GM10248 (cell line): ENCODE measurements at regions not wholly inside any gene's neighbourhood (a gene's known extent, or its start where the extent isn't known, plus 50 kb on each side); places are given as distances from the start of the nearest gene placed in this dataset.

ENCODE experiments used
- CTCF ChIA-PET: fragments of 300-600 bp; sonication (Branson Sonifier 250); formaldehyde crosslinking; extraction: SDS; loops from one replicate; lab custom pipeline; 2021; ENCODE audit warnings: antibody characterized with exemption; lab: Yijun Ruan, JAX
- POLR2A ChIA-PET: fragments of 350-650 bp; sonication (Branson Sonifier 250); formaldehyde crosslinking; extraction: SDS; loops from one replicate; lab custom pipeline; 2020; ENCODE audit warnings: antibody characterized with exemption; lab: Yijun Ruan, JAX
- DNase-seq: peaks from one replicate; pipeline ENCODE4 v3.0.0; 2012; ENCODE audit errors: extremely low spot score
- CTCF ChIP-seq: IDR thresholded peaks from 2 replicates; pipeline ENCODE4 v1.5.1; 2012; ENCODE audit warnings: mild to moderate bottlenecking, low read depth; ENCODE audit errors: extremely low read depth, missing control alignments, control extremely low read depth

GRCh38 chr2:236719192-236719635 is 149.6 kb downstream of the ACKR3 start:
- ChIA-PET CTCF (no interaction called here), POLR2A (no interaction called here)
- TF ChIP-seq CTCF: no peak
- no peak for DNase-seq

DNA sequence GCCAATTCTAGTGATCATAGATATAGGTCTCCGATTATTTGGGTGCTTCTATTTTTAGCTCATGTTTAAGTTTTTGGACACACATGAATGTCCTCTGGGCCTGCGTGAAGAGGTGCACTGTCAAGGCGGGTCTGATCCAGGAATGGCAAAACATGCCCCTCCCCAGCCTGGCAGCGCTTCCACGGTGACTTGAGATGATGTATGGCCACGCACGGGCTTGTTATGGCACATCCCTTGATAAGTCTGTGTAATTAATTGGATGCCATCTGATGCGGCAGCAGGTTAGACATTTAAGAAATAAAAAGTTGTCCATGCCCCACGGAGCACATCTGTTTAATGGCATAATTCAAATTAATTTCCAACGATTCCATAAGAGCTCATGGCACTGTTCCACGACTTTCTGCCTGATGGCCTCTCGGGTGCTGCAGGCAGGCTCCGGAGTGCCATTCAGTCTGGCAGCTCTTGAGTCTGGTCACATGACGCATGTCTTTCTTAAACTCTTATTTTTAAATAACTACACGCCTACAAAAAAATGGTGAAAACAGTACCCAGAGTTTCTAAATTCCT is 151.4 kb downstream of the ACKR3 start:
- DNase-seq: no peak

GRCh38 chr2:236724200-236724599 is 154.6 kb downstream of the ACKR3 start:
- DNase-seq: no peak
- POLR2A ChIA-PET: no interaction called here
- CTCF ChIA-PET: no interaction called here
- no peak for TF ChIP-seq CTCF

More for the DNA sequence above, 151.4 kb downstream of the ACKR3 start:
- no peak for TF ChIP-seq CTCF
- ChIA-PET POLR2A (no interaction called here), CTCF (no interaction called here)

- DNase-seq: no peak
- POLR2A ChIA-PET: no interaction called here
- CTCF ChIA-PET: interaction anchor here (1.2 kb wide), 1 partner anchor 17 kb away, joined by 3 read pairs; no protein-coding TSS in a partner anchor
- no peak for TF ChIP-seq CTCF
Observed at GRCh38 chr2:236726701-236727450, 157.3 kb downstream of the ACKR3 start.

GRCh38 chr2:236728916-236729670 is 159.5 kb downstream of the ACKR3 start:
- no peak for TF ChIP-seq CTCF
- POLR2A ChIA-PET: no interaction called here
- DNase-seq: no peak
- CTCF ChIA-PET: no interaction called here

DNA sequence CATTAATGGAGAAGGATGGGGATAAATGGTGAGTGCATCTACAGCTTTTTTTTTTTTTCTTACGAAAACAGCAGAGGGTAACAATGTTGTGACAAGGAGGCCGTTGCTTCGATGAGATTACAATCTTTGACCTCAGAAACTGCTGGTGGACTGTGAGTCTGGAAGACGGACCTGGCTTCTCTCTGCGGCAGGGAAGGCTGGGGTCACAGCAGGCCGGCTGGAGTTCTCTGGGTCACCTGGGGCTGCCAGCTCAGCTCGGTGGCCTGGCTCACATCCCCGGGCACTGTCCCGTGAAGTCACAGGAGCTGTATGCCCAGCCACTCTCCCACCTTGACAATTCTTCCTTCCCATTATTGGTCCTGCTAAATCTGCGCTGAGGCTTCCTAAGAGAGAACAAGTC is 160.8 kb downstream of the ACKR3 start:
- no peak for DNase-seq
- no peak for TF ChIP-seq CTCF
- ChIA-PET POLR2A (no interaction called here), CTCF (no interaction called here)
